ENCODE measurements at regions not wholly inside any gene's neighbourhood (a gene's known extent, or its start where the extent isn't known, plus 50 kb on each side); places are given as distances from the start of the nearest gene placed in this dataset.

DNA sequence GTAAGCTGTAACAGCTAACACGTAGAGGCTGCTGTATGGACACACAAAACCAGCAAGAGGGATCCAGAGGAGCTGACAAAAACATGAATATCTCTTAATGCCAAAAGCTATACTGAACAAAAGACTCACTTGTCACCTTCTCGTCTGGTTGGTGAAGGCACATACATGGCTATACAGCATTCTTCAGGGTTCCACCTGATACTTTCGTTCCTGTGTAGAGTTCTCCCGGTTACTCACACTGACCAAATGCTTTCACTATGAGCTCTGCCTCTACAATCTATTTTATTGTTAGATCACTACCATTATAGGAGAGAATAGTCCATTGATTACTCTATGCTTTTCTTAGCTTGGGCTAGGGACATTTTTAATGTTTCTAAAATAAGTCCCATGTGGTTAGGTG is 193.1 kb downstream of the HNMT start:
- TF ChIP-seq CTCF (IDR thresholded peaks at IDR 0.05; ENCODE audit: borderline replicate concordance) = no peak
- Histone ChIP-seq H3K4me3 (no peak overlapping the region), H3K9me3 (replicated peaks) (peaks cover 5% of the 10 kb centered on the region), H3K4me1 (no peaks in the 10 kb centered on the region), H3K36me3 (no peaks in the 10 kb centered on the region), H3K27ac (replicated peaks) (no peak overlapping the region), H3K27me3 (ENCODE audit: low read depth) (no peaks in the 10 kb centered on the region)
- no peak for DNase-seq
- intact Hi-C loops (cut with micrococcal nuclease) = no loop called here

DNA sequence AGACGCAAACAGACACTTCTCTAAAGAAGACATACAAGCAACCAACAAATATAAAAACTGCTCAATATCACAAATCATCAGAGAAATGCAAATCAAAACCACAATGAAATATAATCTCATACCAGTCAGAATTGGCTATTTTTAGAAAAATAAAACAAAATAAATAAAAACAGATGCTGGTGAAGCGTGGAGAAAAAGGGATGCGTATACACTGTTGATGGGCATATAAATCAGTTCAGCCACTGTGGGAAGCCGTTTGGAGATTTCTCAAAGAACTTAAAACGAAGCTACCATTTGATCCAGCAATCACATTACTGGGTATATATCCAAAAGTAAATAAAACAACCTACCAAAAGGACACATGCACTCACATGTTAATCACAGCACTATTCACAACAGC is 206.2 kb downstream of the HNMT start:
- no peak for TF ChIP-seq CTCF (IDR thresholded peaks at IDR 0.05; ENCODE audit: borderline replicate concordance)
- no peaks in the 10 kb centered on the region for H3K36me3 ChIP-seq
- no peak for DNase-seq
- H3K4me1 ChIP-seq = no peaks in the 10 kb centered on the region
- H3K27ac ChIP-seq (replicated peaks) = no peak overlapping the region
- H3K4me3 ChIP-seq = no peak overlapping the region
- H3K9me3 ChIP-seq (replicated peaks) = peaks cover 49% of the 10 kb centered on the region
- intact Hi-C loops (cut with micrococcal nuclease) = no loop called here
- H3K27me3 ChIP-seq (ENCODE audit: low read depth) = no peaks in the 10 kb centered on the region

- H3K27me3 ChIP-seq (ENCODE audit: low read depth) = no peaks in the 10 kb centered on the region
- TF ChIP-seq CTCF (IDR thresholded peaks at IDR 0.05; ENCODE audit: borderline replicate concordance) = no peak
- H3K36me3 ChIP-seq = no peaks in the 10 kb centered on the region
- no peak overlapping the region for H3K27ac ChIP-seq (replicated peaks)
- intact Hi-C loops (cut with micrococcal nuclease) = no loop called here
- no peak overlapping the region for H3K4me3 ChIP-seq
- H3K9me3 ChIP-seq (replicated peaks) = peaks cover 41% of the 10 kb centered on the region
- DNase-seq = no peak
- H3K4me1 ChIP-seq = no peaks in the 10 kb centered on the region
These were observed 207.0 kb downstream of the HNMT start for GRCh38 chr2:138171244-138171643.

GRCh38 chr2:138175066-138175465 is 210.8 kb downstream of the HNMT start:
- Histone ChIP-seq H3K36me3 (no peaks in the 10 kb centered on the region), H3K27ac (replicated peaks) (no peak overlapping the region), H3K27me3 (ENCODE audit: low read depth) (no peaks in the 10 kb centered on the region), H3K4me1 (no peaks in the 10 kb centered on the region), H3K9me3 (replicated peaks) (peaks cover 5% of the 10 kb centered on the region), H3K4me3 (no peak overlapping the region)
- no peak for TF ChIP-seq CTCF (IDR thresholded peaks at IDR 0.05; ENCODE audit: borderline replicate concordance)
- DNase-seq = no peak
- intact Hi-C loops (cut with micrococcal nuclease) = no loop called here

GRCh38 chr2:138176862-138177439 is 212.7 kb downstream of the HNMT start:
- H3K27ac ChIP-seq (replicated peaks) = no peak overlapping the region
- TF ChIP-seq CTCF (IDR thresholded peaks at IDR 0.05; ENCODE audit: borderline replicate concordance) = no peak
- no peaks in the 10 kb centered on the region for H3K4me1 ChIP-seq
- intact Hi-C loops (cut with micrococcal nuclease) = no loop called here
- no peak for DNase-seq
- no peaks in the 10 kb centered on the region for H3K27me3 ChIP-seq (ENCODE audit: low read depth)
- peaks cover 5% of the 10 kb centered on the region for H3K9me3 ChIP-seq (replicated peaks)
- no peaks in the 10 kb centered on the region for H3K36me3 ChIP-seq
- no peak overlapping the region for H3K4me3 ChIP-seq

Data from left ventricle myocardium inferior (tissue), 1 donor.